AG04450 (cell line): ENCODE measurements at regions not wholly inside any gene's neighbourhood (a gene's known extent, or its start where the extent isn't known, plus 50 kb on each side); places are given as distances from the start of the nearest gene placed in this dataset.
A peak's percentile ranks its signal among the peaks of the same experiment; 100 is the strongest.

Source experiments
- CTCF ChIA-PET: fragments of 300-600, 350-600 bp; formaldehyde crosslinking; extraction: SDS; loops from one replicate; lab custom pipeline; 2022; ENCODE audit warnings: antibody characterized with exemption, inconsistent platforms; lab: Charles Lee
- POLR2A ChIA-PET: fragments of 350-600 bp; formaldehyde crosslinking; extraction: SDS; loops from one replicate; lab custom pipeline; 2021; ENCODE audit warnings: antibody characterized with exemption, inconsistent platforms; lab: Yijun Ruan, JAX
- DNase-seq: peaks from one replicate; pipeline ENCODE4 v3.0.0-alpha.2; 2011; ENCODE audit warnings: low read depth, low spot score
- H3K27ac ChIP-seq: one replicate; pipeline ENCODE4 v1.5.1; 2012; ENCODE audit warnings: low read depth, low read length, control low read depth
- H3K27me3 ChIP-seq: one replicate; pipeline ENCODE4 v1.6.0; 2012; ENCODE audit warnings: low read length; ENCODE audit not compliant: control insufficient read depth, insufficient read depth
- H3K4me3 ChIP-seq: 2 replicates; pipeline ENCODE4 v1.5.1; 2011; ENCODE audit warnings: mild to moderate bottlenecking, low read depth, low read length, control low read depth
- H3K9me3 ChIP-seq: 2 replicates; pipeline ENCODE4 v1.5.1; 2012; ENCODE audit warnings: low read length; ENCODE audit not compliant: control insufficient read depth, insufficient read depth
- TF ChIP-seq, protein P1 (sequence below): IDR thresholded peaks from 2 replicates; pipeline ENCODE4 v1.5.1; 2011; ENCODE audit warnings: low read depth, low read length, control low read depth, inconsistent platforms

DNA sequence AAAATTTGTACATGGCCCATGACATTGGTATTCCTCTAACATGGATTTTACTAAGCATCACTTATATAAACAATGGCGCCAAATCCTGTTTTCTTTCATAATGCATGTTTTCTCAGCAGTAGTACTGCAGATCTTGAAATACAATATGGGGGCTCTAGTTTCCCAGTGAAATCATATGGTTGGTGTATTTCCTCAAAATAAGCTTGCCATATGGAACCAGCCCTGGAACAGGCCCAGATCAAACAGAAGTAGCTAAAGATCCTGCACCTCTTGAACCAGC, 163.9 kb downstream of the ZNF608 start:
- Histone ChIP-seq H3K27me3 (no peaks in the 10 kb centered on the region), H3K9me3 (peaks cover 8% of the 10 kb centered on the region; the same call in 1 of the 2 replicates), H3K4me3 (no peak overlapping the region), H3K27ac (no peak overlapping the region)
- DNase-seq: no peak
- TF ChIP-seq, protein P1, sequence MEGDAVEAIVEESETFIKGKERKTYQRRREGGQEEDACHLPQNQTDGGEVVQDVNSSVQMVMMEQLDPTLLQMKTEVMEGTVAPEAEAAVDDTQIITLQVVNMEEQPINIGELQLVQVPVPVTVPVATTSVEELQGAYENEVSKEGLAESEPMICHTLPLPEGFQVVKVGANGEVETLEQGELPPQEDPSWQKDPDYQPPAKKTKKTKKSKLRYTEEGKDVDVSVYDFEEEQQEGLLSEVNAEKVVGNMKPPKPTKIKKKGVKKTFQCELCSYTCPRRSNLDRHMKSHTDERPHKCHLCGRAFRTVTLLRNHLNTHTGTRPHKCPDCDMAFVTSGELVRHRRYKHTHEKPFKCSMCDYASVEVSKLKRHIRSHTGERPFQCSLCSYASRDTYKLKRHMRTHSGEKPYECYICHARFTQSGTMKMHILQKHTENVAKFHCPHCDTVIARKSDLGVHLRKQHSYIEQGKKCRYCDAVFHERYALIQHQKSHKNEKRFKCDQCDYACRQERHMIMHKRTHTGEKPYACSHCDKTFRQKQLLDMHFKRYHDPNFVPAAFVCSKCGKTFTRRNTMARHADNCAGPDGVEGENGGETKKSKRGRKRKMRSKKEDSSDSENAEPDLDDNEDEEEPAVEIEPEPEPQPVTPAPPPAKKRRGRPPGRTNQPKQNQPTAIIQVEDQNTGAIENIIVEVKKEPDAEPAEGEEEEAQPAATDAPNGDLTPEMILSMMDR: no peak
- ChIA-PET CTCF (no interaction called here), POLR2A (no interaction called here)

DNA sequence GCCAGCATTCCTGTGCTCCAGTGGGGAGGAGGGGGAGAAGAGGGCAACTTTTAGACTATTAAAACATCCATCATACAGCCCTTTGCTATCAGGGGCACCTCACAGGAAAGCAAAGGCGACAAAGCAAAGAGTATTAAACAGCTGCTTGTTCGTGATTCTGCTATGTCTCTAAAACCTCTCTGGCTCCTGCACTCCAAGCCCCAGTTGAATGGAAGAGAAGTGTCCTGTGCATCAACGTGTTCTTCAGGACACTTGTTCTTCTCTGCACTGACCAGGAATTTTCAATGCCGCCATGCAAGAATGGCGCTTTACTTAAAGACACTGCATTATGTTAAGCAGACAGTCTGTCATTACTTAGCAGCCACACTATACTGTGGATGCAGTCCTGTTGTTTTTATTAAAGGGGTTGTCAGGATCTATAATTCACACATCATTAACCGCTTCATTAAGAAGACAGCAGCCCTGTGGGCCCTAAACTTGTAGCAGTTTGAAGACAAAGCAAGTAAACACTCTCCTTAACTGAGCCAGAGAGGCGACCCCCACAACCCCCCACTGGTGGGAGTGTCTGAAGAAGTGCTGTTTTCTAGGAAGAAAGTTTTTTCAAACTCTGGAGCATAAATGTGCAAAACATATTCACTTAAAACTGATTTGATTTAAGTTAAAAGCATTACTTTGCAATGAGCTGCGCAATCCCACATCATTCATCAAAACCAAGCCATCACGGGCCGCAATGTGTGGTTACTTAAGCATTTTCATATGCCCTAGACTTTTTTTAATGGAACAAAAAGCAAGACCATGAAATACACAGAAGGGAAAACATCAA, 164.5 kb downstream of the ZNF608 start:
- Histone ChIP-seq H3K4me3 (no peak overlapping the region), H3K27me3 (no peaks in the 10 kb centered on the region), H3K9me3 (peaks cover 8% of the 10 kb centered on the region; the same call in 1 of the 2 replicates), H3K27ac (no peak overlapping the region)
- TF ChIP-seq, protein P1: no peak
- ChIA-PET POLR2A (no interaction called here), CTCF (no interaction called here)
- DNase-seq: peak; percentile 27

DNA sequence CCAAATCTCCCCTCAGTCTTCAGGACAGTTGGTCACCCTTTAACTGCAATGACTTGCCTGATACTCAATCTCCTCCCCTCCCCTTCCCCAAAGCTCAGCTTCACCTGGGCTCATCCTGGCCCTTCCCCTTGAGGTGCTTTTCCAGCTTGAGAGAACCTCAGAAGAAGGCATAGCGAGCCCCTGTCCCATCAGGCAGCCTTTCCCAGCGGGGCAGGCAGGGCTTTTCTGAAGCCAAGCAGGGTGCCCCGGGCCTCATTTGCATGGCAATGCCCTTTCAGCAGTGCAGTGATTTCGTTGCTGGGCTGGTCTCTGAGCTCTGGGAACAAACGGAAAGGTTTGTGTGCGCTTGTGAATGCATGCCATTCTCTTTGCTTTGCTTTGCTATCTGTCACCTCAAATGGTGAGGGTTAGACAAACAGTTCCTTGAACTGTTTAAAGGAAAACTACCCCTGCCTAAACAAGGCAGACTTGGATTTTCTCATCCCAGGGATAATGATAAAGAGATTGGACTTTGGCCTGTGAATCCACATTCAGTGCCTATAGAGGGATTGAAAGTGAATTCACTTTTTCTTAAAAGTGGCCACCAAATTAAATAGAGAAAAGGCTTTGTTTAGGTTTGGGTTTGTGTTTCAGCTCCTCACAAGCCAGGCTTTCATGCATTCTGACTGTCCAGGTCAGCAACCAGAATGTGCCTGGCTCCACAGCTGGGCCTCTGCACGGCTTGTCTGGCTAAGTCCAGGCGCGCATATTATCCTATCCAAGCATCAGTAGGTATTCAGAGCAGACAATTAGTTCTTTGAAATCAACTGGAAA, 165.3 kb downstream of the ZNF608 start:
- DNase-seq: no peak
- TF ChIP-seq, protein P1: no peak
- POLR2A ChIA-PET: no interaction called here
- CTCF ChIA-PET: no interaction called here
- Histone ChIP-seq H3K9me3 (peaks cover 8% of the 10 kb centered on the region; the same call in 1 of the 2 replicates), H3K27ac (no peak overlapping the region), H3K27me3 (no peaks in the 10 kb centered on the region), H3K4me3 (no peak overlapping the region)

DNA sequence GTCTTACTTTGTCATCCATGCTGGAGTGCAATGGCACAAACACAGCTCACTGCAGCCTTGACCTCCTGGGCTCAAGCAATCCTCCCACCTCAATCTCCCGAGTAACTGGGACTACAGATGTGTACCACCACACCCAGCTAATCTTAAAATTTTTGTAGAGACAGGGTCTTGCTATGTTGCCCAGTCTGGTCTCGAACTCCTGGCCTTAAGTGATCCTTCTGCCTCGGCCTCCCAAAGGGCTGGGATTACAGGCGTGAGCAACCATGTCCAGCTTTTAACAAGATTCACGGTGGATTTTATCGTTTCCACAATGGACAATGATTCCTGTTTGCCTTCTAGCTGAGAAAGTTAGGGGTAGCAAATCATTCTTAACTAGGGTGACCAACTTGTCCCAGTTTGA, 165.9 kb downstream of the ZNF608 start:
- Histone ChIP-seq H3K9me3 (peaks cover 6% of the 10 kb centered on the region; the same call in 1 of the 2 replicates), H3K27me3 (no peaks in the 10 kb centered on the region), H3K27ac (no peak overlapping the region), H3K4me3 (no peak overlapping the region)
- TF ChIP-seq, protein P1: no peak
- CTCF ChIA-PET: no interaction called here
- POLR2A ChIA-PET: no interaction called here
- DNase-seq: no peak
